ENCODE measurements at regions not wholly inside any gene's neighbourhood (a gene's known extent, or its start where the extent isn't known, plus 50 kb on each side); places are given as distances from the start of the nearest gene placed in this dataset.

GRCh38 chr20:4324611-4325243 is 75.6 kb upstream of the ADRA1D start:
- Histone ChIP-seq H3K27me3 (ENCODE audit: insufficient read depth, low read length) (no peaks in the 10 kb centered on the region), H3K9me3 (ENCODE audit: control insufficient read depth in 1 of 2, insufficient read depth in 1 of 2, low read depth in 1 of 2, low read length in 2 of 2) (peaks cover 0 to 12% of the 10 kb centered on the region in 2 experiments; a peak in 2 of 4 replicates), H3K36me3 (ENCODE audit: control insufficient read depth in 1 of 2, insufficient read depth in 2 of 2, low read length in 2 of 2) (no peaks in the 10 kb centered on the region), H2AFZ (ENCODE audit: low read depth, low read length, poor library complexity, severe bottlenecking) (no peak overlapping the region), H3K4me2 (ENCODE audit: low read length) (no peak overlapping the region), H3K9ac (ENCODE audit: low read length) (no peak overlapping the region), H3K79me2 (ENCODE audit: insufficient read depth, low read length) (no peaks in the 10 kb centered on the region), H3K27ac (ENCODE audit: low read depth, low read length) (no peak overlapping the region), H3K4me3 (replicated peaks in 1 of 2; ENCODE audit: low read depth in 1 of 2, low read length in 2 of 2) (no peak overlapping the region), H3K4me1 (ENCODE audit: control insufficient read depth in 1 of 2, insufficient read depth in 2 of 2, low read length in 2 of 2) (peaks cover 8 to 13% of the 10 kb centered on the region in 2 experiments; a peak in 3 of 4 replicates), H3K9me2 (ENCODE audit: insufficient read depth) (no peaks in the 10 kb centered on the region), H4K20me1 (ENCODE audit: insufficient read depth) (no peaks in the 10 kb centered on the region)
- no peak for DNase-seq (ENCODE audit: low read depth, low spot score)
- ATAC-seq: no peak
- no TSS peak for BruUV-seq (replicated peaks)
- TF ChIP-seq EGR1 (IDR thresholded peaks at IDR 0.05; ENCODE audit: low read depth) (no peak), MAX (IDR thresholded peaks at IDR 0.05) (no peak), ZFX (IDR thresholded peaks at IDR 0.05) (no peak), CBX3 (IDR thresholded peaks at IDR 0.05; ENCODE audit: low read depth) (no peak), POLR2AphosphoS5 (IDR thresholded peaks at IDR 0.05; ENCODE audit: low read depth, low read length) (no peak), EZH2phosphoT487 (IDR thresholded peaks at IDR 0.05; ENCODE audit: borderline replicate concordance) (no peak), ZBTB33 (IDR thresholded peaks at IDR 0.05; ENCODE audit: extremely low read depth, insufficient replicate concordance, low read length) (no peak)
- intact Hi-C loops (cut with micrococcal nuclease): no loop called here
- CTCF ChIA-PET: no interaction called here
- POLR2A ChIA-PET: no interaction called here
- RAD21 ChIA-PET (ENCODE audit: low non-redundant PET in 1 of 2, low total read pairs in 2 of 2, uncharacterized antibody in 2 of 2, unreplicated experiment in 2 of 2): no interaction called here

- no TSS peak for BruUV-seq (replicated peaks)
- Histone ChIP-seq H3K36me3 (ENCODE audit: control insufficient read depth in 1 of 2, insufficient read depth in 2 of 2, low read length in 2 of 2) (no peaks in the 10 kb centered on the region), H2AFZ (ENCODE audit: low read depth, low read length, poor library complexity, severe bottlenecking) (no peak overlapping the region), H3K9ac (ENCODE audit: low read length) (no peak overlapping the region), H4K20me1 (ENCODE audit: insufficient read depth) (no peaks in the 10 kb centered on the region), H3K4me1 (ENCODE audit: control insufficient read depth in 1 of 2, insufficient read depth in 2 of 2, low read length in 2 of 2) (peaks cover 8 to 13% of the 10 kb centered on the region in 2 experiments; a peak in 3 of 4 replicates), H3K27ac (ENCODE audit: low read depth, low read length) (no peak overlapping the region), H3K79me2 (ENCODE audit: insufficient read depth, low read length) (no peaks in the 10 kb centered on the region), H3K9me2 (ENCODE audit: insufficient read depth) (no peaks in the 10 kb centered on the region), H3K9me3 (ENCODE audit: control insufficient read depth in 1 of 2, insufficient read depth in 1 of 2, low read depth in 1 of 2, low read length in 2 of 2) (peaks cover 0 to 12% of the 10 kb centered on the region in 2 experiments; a peak in 2 of 4 replicates), H3K4me3 (replicated peaks in 1 of 2; ENCODE audit: low read depth in 1 of 2, low read length in 2 of 2) (no peak overlapping the region), H3K27me3 (ENCODE audit: insufficient read depth, low read length) (no peaks in the 10 kb centered on the region), H3K4me2 (ENCODE audit: low read length) (no peak overlapping the region)
- ChIA-PET POLR2A (no interaction called here), RAD21 (ENCODE audit: low non-redundant PET in 1 of 2, low total read pairs in 2 of 2, uncharacterized antibody in 2 of 2, unreplicated experiment in 2 of 2) (no interaction called here), CTCF (no interaction called here)
- TF ChIP-seq POLR2AphosphoS5 (IDR thresholded peaks at IDR 0.05; ENCODE audit: low read depth, low read length) (no peak), EZH2 (IDR thresholded peaks at IDR 0.05) (no peak), YY1 (IDR thresholded peaks at IDR 0.05; ENCODE audit: extremely low read depth, insufficient replicate concordance, low read depth, low read length) (no peak), FOSL1 (IDR thresholded peaks at IDR 0.05; ENCODE audit: low read depth) (no peak), REST (IDR thresholded peaks at IDR 0.05; ENCODE audit: low read depth) (no peak), MAX (IDR thresholded peaks at IDR 0.05) (no peak), JUND (IDR thresholded peaks at IDR 0.05) (no peak), CEBPB (IDR thresholded peaks at IDR 0.05; ENCODE audit: low read depth) (no peak)
- no peak for DNase-seq (ENCODE audit: low read depth, low spot score)
- ATAC-seq: no peak
- intact Hi-C loops (cut with micrococcal nuclease): no loop called here
Measured at GRCh38 chr20:4322499-4322898, 73.4 kb upstream of the ADRA1D start.
